ENCODE measurements at regions not wholly inside any gene's neighbourhood (a gene's known extent, or its start where the extent isn't known, plus 50 kb on each side); places are given as distances from the start of the nearest gene placed in this dataset.

DNA sequence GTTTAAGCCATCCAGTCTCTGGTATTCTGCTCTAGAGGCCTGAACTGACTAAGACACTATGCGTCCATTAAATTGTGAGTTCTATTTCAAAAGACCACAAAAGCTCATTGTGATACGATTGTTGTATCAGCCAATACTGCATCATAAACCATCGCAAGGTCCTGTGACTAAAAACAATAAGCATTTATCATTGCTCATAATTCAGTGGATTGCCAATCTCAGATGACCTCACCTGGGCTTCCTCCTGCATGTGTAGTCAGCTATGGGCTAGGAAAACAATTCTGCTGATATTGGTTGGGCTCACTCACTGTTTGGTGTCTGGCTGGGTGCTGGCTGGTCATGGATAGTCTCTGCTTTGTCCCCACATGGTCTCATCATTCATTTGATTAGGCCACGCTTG is 592.7 kb upstream of the BTBD3 start:
- no peaks in the 10 kb centered on the region for H3K79me2 ChIP-seq (ENCODE audit: control insufficient read depth in 1 of 2, insufficient read depth in 2 of 2, low read length in 2 of 2)
- H3K14ac ChIP-seq (ENCODE audit: insufficient read length) = no peak overlapping the region
- no peak overlapping the region for H4K8ac ChIP-seq (ENCODE audit: extremely low read depth, insufficient read depth, low read length)
- H2BK5ac ChIP-seq (ENCODE audit: low read depth, low read length) = no peak overlapping the region
- no peak overlapping the region for H2BK120ac ChIP-seq (replicated peaks; ENCODE audit: low read depth, low read length)
- H4K5ac ChIP-seq (ENCODE audit: insufficient read length, low read depth, low read length) = no peak overlapping the region
- H3K4me1 ChIP-seq (replicated peaks in 1 of 4; ENCODE audit: control insufficient read depth in 3 of 4, insufficient read depth in 4 of 4, low read length in 3 of 4) = no peaks in the 10 kb centered on the region
- H3K36me3 ChIP-seq (ENCODE audit: control insufficient read depth in 2 of 4, insufficient read depth in 4 of 4, low read length in 3 of 4) = no peaks in the 10 kb centered on the region
- H3K9ac ChIP-seq (replicated peaks in 1 of 4; ENCODE audit: extremely low read depth in 1 of 4, low read depth in 3 of 4, low read length in 3 of 4) = no peak overlapping the region
- TF ChIP-seq CEBPB (IDR thresholded peaks at IDR 0.05; ENCODE audit: low read depth, low read length) (no peak), RNF2 (IDR thresholded peaks at IDR 0.05; ENCODE audit: borderline replicate concordance, low read depth, low read length, missing control alignments, poor library complexity, severe bottlenecking) (no peak), CBX5 (IDR thresholded peaks at IDR 0.05; ENCODE audit: low read depth, low read length) (no peak), TAF1 (IDR thresholded peaks at IDR 0.05; ENCODE audit: low read depth, low read length) (no peak), KDM4A (IDR thresholded peaks at IDR 0.05; ENCODE audit: low read depth, low read length, severe bottlenecking) (no peak), RFX5 (IDR thresholded peaks at IDR 0.05; ENCODE audit: borderline replicate concordance, low read depth, low read length) (no peak), EP300 (IDR thresholded peaks at IDR 0.05; ENCODE audit: borderline replicate concordance in 1 of 2, low read depth in 2 of 2, low read length in 2 of 2) (no peak), ASH2L (IDR thresholded peaks at IDR 0.05; ENCODE audit: low read length) (no peak), TBP (IDR thresholded peaks at IDR 0.05; ENCODE audit: low read depth, low read length) (no peak), JUN (IDR thresholded peaks at IDR 0.05; ENCODE audit: low read depth, low read length) (no peak), TCF12 (IDR thresholded peaks at IDR 0.05; ENCODE audit: low read depth, low read length) (no peak), BACH1 (IDR thresholded peaks at IDR 0.05; ENCODE audit: low read length) (no peak)
- TF ChIP-seq, protein P1, sequence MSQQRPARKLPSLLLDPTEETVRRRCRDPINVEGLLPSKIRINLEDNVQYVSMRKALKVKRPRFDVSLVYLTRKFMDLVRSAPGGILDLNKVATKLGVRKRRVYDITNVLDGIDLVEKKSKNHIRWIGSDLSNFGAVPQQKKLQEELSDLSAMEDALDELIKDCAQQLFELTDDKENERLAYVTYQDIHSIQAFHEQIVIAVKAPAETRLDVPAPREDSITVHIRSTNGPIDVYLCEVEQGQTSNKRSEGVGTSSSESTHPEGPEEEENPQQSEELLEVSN (IDR thresholded peaks at IDR 0.05) = no peak
- no peak overlapping the region for H3K23ac ChIP-seq (ENCODE audit: insufficient read length)
- ChIA-PET CTCF (ENCODE audit: partially characterized antibody) (interaction anchor here (1.5 kb wide), 1 partner anchor 9 kb away, joined by 3 read pairs; no protein-coding TSS in a partner anchor), POLR2A (ENCODE audit: partially characterized antibody) (no interaction called here)
- no peak overlapping the region for H2BK20ac ChIP-seq (ENCODE audit: low read length)
- no peak overlapping the region for H2AFZ ChIP-seq (ENCODE audit: low read length)
- no peak overlapping the region for H3K27ac ChIP-seq (ENCODE audit: low read depth, low read length)
- no peak overlapping the region for H3K4me3 ChIP-seq (ENCODE audit: extremely low read depth in 1 of 4, insufficient read depth in 2 of 4, low read depth in 3 of 4, low read length in 4 of 4)
- H3K18ac ChIP-seq (ENCODE audit: extremely low read depth, low read length) = no peak overlapping the region
- no peak for FAIRE-seq
- H3K23me2 ChIP-seq (ENCODE audit: low read depth, low read length) = no peaks in the 10 kb centered on the region; the same call in 1 of the 2 replicates
- H4K20me1 ChIP-seq (replicated peaks in 1 of 2; ENCODE audit: control insufficient read depth in 1 of 2, insufficient read depth in 2 of 2, low read length in 2 of 2) = no peaks in the 10 kb centered on the region
- H2BK15ac ChIP-seq (ENCODE audit: low read length) = no peak overlapping the region
- no peaks in the 10 kb centered on the region for H3K9me3 ChIP-seq (ENCODE audit: insufficient read depth in 2 of 2, low read depth in 1 of 2, low read length in 1 of 2)
- H3K79me1 ChIP-seq (ENCODE audit: low read depth, low read length) = no peaks in the 10 kb centered on the region
- no peak overlapping the region for H3K4ac ChIP-seq (replicated peaks; ENCODE audit: insufficient read length, low read depth, low read length)
- 94% methylated on average over 4 of the region's 4 CpGs; no CpG with 5 or more reads in 1 of the 2 experiments for WGBS, 2 experiments (ENCODE audit: extremely low coverage in 1 of 2, insufficient coverage in 1 of 2, insufficient read length in 1 of 2, insufficient replicate concordance in 2 of 2, low coverage in 1 of 2, low lambda C conversion rate in 2 of 2, missing lambda C conversion rate in 1 of 2)
- no peak overlapping the region for H2AK5ac ChIP-seq (ENCODE audit: low read depth, low read length)
- no peak overlapping the region for H3K4me2 ChIP-seq (ENCODE audit: insufficient read depth in 1 of 2, low read depth in 2 of 2, low read length in 2 of 2)
- H3K56ac ChIP-seq (replicated peaks; ENCODE audit: insufficient read length, low read depth, low read length) = no peak overlapping the region
- H2BK12ac ChIP-seq (ENCODE audit: low read depth, low read length) = no peak overlapping the region
- no peaks in the 10 kb centered on the region for H3K27me3 ChIP-seq (replicated peaks in 1 of 4; ENCODE audit: control insufficient read depth in 3 of 4, extremely low read depth in 1 of 4, insufficient read depth in 3 of 4, low read length in 3 of 4)
- no peak overlapping the region for H4K91ac ChIP-seq (replicated peaks; ENCODE audit: insufficient read length, low read length)
- no peak for DNase-seq (ENCODE audit: low read depth in 1 of 2, low spot score in 2 of 2)

Data from H1 (cell line).